Inflammatory macrophage (primary cell): ENCODE measurements at regions not wholly inside any gene's neighbourhood (a gene's known extent, or its start where the extent isn't known, plus 50 kb on each side); places are given as distances from the start of the nearest gene placed in this dataset.
"Not testable (repeated sequence)": the region's sequence is repeated elsewhere in the genome, so short reads cannot be mapped to it uniquely, and the experiment has no call there.

Source experiments
- DNase-seq, 2 donors: peaks; one replicate each; pipeline ENCODE4 v3.0.0-alpha.2; 2020 to 2022

DNA sequence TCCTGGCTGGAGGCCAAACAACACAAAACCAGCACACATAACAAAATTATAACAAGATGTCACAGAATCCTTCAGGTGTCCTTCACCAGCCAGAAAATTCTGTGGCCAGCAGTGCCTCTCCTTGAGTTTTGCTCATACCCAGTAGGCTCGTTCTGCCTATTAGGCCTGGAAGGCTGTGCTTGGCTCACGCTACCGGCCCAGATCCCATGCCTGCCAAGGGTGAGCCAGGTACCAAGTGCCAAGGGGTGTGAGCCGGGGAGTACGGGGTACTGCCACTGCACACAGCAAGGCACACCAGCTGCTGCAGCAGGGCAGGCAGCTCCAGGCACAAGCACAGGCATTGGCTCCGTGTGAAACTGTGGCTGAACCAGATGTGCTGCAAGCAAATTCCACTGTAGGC, 1562.0 kb downstream of the REEP3 start:
- no peak for DNase-seq

DNA sequence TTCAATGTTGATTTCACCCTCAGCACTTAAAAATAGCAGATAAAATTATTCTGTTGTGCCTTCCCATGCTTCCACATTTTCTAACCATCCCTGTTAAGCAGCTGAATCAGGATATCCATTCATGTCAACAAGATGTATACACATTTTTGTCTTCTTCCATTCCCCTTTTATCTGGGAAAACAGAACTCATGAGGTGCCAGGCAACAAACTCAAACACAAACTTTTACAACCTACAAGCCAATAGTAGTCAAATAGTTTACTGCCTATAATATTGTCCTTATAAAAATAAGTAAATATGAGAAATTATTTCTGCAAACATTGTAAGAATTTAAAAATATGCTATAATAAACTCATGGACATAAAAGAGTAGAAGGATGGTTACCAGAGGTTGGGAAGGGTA, 1569.8 kb downstream of the REEP3 start:
- no peak for DNase-seq

- DNase-seq: no peak
These were observed 1578.9 kb downstream of the REEP3 start for GRCh38 chr10:65100146-65100545.

GRCh38 chr10:65100881-65101280, 1579.7 kb downstream of the REEP3 start:
- DNase-seq: not testable (repeated sequence)

DNA sequence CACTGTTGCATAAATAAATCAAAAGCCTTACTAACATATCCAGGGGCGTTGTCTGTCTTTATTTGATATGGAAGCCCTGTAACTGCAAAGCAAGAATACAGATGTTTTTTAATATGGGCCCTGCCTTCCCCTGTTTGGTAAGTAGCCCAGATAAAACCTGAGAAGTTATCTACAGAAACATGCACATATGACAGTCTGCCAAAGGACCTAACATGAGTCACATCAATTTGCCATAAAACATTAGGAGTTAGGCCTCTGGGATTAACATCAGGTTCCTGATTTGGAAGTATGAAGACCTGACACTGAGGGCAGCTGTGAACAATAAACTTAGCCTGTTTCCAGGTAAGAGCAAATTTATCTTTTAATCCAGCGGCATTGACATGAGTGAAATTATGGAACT, 1588.8 kb downstream of the REEP3 start:
- DNase-seq: no peak

GRCh38 chr10:65111059-65111458, 1589.9 kb downstream of the REEP3 start:
- DNase-seq: not testable (repeated sequence)

GRCh38 chr10:65112573-65112972, 1591.4 kb downstream of the REEP3 start:
- no peak for DNase-seq

DNA sequence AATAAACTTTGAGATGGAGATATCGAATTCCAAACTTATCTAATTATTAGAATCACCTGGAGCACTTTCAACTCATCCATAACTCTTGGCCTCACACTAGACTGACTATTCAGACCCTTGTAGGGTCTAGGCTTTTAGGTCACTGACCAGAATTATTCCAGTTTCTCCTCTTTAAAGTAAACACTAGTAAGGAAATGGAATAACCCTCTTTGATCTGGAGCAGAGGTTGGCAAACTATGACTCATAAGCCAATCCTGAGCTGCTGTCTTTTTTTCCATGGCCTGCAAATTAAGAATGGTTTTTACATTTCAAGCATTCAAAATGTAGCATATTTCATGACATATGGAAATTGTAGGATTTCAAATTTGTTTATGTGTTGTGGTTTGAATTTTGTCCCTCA, 1601.9 kb downstream of the REEP3 start:
- no peak for DNase-seq

DNA sequence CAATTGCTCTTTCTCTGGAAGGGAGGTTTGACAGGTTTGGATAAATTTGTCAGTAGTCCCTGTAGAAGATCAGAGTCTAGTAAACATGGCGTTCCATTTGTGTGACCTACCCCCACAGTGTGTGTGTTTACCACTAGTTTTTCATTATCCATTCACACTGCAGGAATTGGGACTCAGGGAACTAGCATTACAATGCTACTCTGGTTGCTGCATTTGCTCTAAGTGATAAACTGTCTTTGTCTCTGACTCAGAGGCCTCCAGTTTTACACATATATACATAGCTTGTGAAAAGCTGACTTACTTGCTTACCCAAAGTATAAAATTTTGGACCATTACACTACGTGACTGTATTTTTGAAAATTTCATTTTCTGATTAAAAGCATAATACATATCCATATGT, 1604.0 kb downstream of the REEP3 start:
- no peak for DNase-seq

DNA sequence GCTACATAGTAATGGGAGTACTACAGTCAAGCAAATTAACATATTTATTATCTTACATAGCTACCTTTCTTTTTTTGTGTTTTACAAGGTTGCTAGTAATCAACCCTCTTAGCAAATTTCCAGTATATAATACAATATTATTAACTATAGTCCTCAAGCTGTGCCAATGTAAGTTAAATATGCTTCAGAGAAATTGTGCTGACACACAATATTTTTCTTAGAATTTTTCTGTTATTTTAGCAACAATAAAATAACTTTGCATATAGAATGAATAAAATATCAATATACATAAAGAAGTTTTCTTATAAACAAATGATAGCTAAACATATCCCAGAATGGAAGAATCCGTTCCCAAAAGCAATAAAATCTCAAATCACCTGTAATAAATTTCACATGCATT, 1605.1 kb downstream of the REEP3 start:
- no peak for DNase-seq

DNA sequence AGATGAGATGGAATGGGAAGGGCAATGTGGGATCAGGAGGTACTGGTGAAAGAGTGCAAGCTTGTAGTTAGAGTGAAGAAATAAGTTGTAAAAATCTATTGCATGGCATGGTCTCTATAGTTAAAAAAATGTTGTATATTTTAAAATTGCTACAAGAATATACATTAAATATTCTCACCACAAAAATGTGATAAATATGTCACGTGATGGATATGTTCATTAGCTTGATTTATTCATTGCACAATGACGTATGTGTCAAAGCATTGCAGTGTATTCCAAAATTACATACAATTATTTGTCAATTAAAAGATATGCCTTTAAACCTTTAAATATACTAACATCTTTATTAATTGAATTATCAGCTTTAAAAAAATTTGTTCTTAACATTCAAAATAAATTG, 1607.1 kb downstream of the REEP3 start:
- no peak for DNase-seq

GRCh38 chr10:65130162-65130758, 1609.1 kb downstream of the REEP3 start:
- no peak for DNase-seq

GRCh38 chr10:65133652-65134051, 1612.5 kb downstream of the REEP3 start:
- DNase-seq: no peak

- DNase-seq: no peak
These were observed 1614.3 kb downstream of the REEP3 start for GRCh38 chr10:65135508-65135907.

DNA sequence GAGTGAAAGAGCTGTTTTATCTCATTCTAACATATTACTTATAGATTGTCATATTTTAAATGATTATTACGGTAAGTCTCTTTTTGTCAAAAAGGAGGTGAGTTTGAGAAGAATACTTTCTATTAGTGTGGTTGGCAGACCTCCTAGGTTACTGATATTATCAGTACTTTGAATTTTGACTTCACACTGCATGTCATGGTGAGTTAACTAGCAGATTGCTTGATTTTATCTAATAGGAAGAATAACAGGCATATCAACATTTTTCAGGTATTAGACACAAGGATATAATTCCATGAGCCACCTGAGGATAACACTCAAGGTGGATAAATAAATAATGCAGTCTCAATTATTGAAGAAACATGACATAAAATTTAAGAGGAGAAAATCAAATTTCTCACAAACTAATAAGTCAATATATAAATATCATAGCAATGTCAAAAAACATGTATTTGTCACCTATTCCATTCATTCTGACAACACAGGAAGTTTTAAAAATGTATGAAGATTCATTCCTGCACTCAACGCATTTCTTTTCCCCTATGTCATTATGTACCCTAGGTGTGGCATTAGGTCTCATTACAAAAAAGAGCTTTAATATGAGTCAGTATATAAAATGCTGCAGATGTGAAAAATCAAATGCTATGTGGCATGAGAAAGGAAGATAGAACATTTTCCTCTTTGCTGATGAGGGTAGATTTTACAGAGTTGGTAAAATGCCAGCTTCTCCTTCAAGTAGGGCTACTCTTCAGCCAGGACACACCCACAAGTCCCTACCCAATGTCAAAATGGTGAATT, 1621.6 kb downstream of the REEP3 start:
- DNase-seq: no peak

- no peak for DNase-seq
These were observed 1622.5 kb downstream of the REEP3 start for GRCh38 chr10:65143723-65144122.

- no peak for DNase-seq
These were observed 1628.7 kb downstream of the REEP3 start for GRCh38 chr10:65149878-65150277.

GRCh38 chr10:65166272-65166671, 1645.1 kb downstream of the REEP3 start:
- no peak for DNase-seq

- no peak for DNase-seq
These were observed 1651.0 kb downstream of the REEP3 start for GRCh38 chr10:65172249-65172648.

GRCh38 chr10:65176994-65177393, 1655.8 kb downstream of the REEP3 start:
- DNase-seq: no peak

DNA sequence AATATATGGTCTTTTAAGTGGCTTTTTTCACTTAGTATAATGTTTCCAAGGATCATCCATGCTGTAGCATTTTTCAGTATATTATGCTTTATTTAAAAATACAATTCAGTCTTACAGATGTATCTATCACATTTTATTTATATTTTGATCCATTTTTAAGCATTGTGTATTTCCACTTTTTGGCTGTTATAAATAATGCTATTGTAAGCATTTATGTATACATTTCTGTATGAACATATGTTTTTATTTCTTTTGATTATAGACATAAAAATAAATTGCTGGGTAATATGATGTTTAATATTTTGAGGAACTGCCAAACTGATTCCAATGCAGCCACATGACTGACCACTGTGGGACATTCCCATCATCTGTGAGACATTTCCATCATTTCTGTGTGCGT, 1662.0 kb downstream of the REEP3 start:
- DNase-seq: no peak

DNA sequence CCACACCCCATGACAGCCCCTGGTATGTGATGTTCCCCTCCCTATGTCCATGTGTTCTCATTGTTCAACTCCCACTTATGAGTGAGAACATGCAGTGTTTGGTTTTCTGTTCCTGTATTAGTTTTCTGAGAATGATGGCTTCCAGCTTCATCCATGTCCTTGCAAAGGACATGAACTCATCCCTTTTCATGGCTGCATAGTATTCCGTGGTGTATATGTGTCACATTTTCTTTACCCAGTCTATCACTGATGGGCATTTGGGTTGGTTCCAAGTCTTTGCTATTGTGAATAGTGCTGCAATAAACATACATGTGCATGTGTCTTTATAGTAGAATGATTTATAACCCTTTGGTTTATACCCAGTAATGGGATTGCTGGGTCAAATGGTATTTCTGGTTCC, 1665.5 kb downstream of the REEP3 start:
- not testable (repeated sequence) for DNase-seq

DNA sequence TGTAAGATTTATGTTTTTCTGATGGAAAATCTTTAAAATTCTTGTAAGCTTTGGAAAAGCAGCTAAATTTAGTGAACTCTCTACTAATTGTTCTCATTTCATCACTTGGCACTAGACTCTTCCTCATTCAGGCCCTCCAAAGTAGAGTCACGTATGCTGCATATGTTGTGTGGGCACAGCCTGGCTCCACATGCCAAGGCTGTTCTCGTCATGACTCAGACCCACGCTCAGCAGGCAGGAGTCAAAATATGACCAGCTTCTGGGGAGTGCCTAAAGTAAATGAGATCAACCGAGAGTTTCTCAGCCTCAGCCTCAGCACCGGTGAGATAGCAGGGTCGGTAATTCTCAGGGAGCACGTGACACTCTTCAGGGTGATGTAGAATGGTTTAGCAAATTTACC, 1672.9 kb downstream of the REEP3 start:
- DNase-seq: no peak

DNA sequence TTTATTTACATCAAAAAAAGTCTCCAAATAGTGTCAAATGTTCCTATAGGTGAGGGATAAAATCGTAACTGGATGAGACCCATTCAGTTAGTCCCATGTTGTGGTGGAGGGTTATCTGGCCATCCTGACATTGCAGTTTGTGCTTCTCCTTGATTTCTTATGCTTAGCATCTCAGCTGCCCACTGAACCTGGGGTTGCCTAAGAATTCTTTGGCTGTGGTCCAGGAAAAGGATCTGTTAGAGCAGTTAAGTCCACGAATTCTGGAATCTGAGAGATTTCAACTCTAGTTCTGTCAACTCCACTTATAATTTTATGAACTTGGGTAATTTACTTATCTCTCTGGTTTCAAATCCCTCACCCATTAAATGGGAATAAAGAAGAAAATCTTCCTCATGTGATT, 1673.4 kb downstream of the REEP3 start:
- DNase-seq: no peak

DNA sequence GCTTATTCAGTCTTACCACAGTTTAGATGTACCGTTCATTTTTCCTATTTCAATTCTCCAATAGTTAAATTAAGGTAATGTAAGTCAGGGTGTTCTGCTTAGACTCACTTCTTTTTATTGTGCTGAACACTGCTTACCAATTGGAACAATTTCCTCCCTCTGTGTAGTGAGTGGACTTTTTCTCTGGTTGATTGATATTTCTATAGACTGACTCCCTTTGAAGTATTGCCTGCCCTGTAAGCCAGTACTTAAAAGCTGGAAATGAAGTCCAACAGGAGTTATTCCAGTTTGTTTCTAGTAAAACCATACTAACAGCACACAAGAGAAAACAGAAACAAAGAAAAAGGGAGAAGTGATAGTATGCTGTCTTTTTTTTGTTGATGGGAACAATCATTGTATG, 1674.9 kb downstream of the REEP3 start:
- no peak for DNase-seq
